H1 (cell line): ENCODE measurements at regions not wholly inside any gene's neighbourhood (a gene's known extent, or its start where the extent isn't known, plus 50 kb on each side); places are given as distances from the start of the nearest gene placed in this dataset.

Experiments used
- CTCF ChIA-PET: fragments of 300-600 bp; sonication (Branson Sonifier 250); formaldehyde crosslinking; loops from one replicate; lab custom pipeline; 2021; ENCODE audit not compliant: partially characterized antibody; lab: Charles Lee
- POLR2A ChIA-PET: fragments of 300-600 bp; sonication (Branson Sonifier 250); formaldehyde crosslinking; loops from one replicate; lab custom pipeline; 2021; ENCODE audit warnings: inconsistent platforms; ENCODE audit not compliant: partially characterized antibody; lab: Charles Lee
- DNase-seq, 2 experiments: peaks; one replicate each; pipeline versions ENCODE4 v3.0.0 to v3.0.0-alpha.2; 2010 to 2022; ENCODE audit warnings: low spot score in 2 of 2, low read depth in 1 of 2, mixed read lengths in 1 of 2
- FAIRE-seq: peaks from 2 replicates; lab custom pipeline; 2011; peaks lifted over from hg19 to GRCh38; lab: Jason Lieb, UNC
- H2AFZ ChIP-seq: 2 replicates; pipeline ENCODE4 v1.8.1; 2012; ENCODE audit warnings: low read length, inconsistent platforms
- H2AK5ac ChIP-seq: 2 replicates; pipeline ENCODE4 v1.6.1; 2013; ENCODE audit warnings: low read depth, low read length
- H2BK120ac ChIP-seq: replicated peaks from 2 replicates; pipeline ENCODE3; 2013; ENCODE audit warnings: low read depth, low read length, inconsistent platforms
- H2BK12ac ChIP-seq: 2 replicates; pipeline ENCODE4 v1.6.1; 2013; ENCODE audit warnings: low read depth, low read length
- H2BK15ac ChIP-seq: 2 replicates; pipeline ENCODE4 v1.6.1; 2013; ENCODE audit warnings: low read length
- H2BK20ac ChIP-seq: 2 replicates; pipeline ENCODE4 v1.6.1; 2013; ENCODE audit warnings: low read length
- H2BK5ac ChIP-seq: 2 replicates; pipeline ENCODE4 v1.6.1; 2013; ENCODE audit warnings: low read depth, low read length
- H3K14ac ChIP-seq: 2 replicates; pipeline ENCODE4 v1.6.1; 2013; ENCODE audit warnings: inconsistent platforms; ENCODE audit not compliant: insufficient read length
- H3K18ac ChIP-seq: 2 replicates; pipeline ENCODE4 v1.6.1; 2013; ENCODE audit warnings: low read length; ENCODE audit errors: extremely low read depth
- H3K23ac ChIP-seq: 2 replicates; pipeline ENCODE4 v1.6.1; 2013; ENCODE audit warnings: inconsistent platforms; ENCODE audit not compliant: insufficient read length
- H3K23me2 ChIP-seq: 2 replicates; pipeline ENCODE4 v1.6.1; 2013; ENCODE audit warnings: low read depth, low read length
- H3K27ac ChIP-seq: 2 replicates; pipeline ENCODE4 v1.6.1; 2011; ENCODE audit warnings: low read depth, low read length, inconsistent platforms
- H3K27me3 ChIP-seq, 4 experiments: replicated peaks in 1 of 4; 1 replicate in 1 of 4; 2 replicates in 3 of 4; pipeline versions ENCODE4 v1.6.1 to v1.8.1; 2011 to 2013; ENCODE audit warnings: low read length in 3 of 4, mild to moderate bottlenecking in 3 of 4, inconsistent platforms in 2 of 4, mixed read lengths in 2 of 4, moderate library complexity in 1 of 4; ENCODE audit not compliant: control insufficient read depth in 3 of 4, insufficient read depth in 3 of 4; ENCODE audit errors: extremely low read depth in 1 of 4
- H3K36me3 ChIP-seq, 4 experiments: 2 replicates each; pipeline versions ENCODE4 v1.6.1 to v1.8.1; 2011 to 2013; ENCODE audit warnings: mild to moderate bottlenecking in 4 of 4, low read length in 3 of 4, moderate library complexity in 2 of 4, control low read depth in 1 of 4, inconsistent platforms in 1 of 4; ENCODE audit not compliant: insufficient read depth in 4 of 4, control insufficient read depth in 2 of 4
- H3K4ac ChIP-seq: replicated peaks from 2 replicates; pipeline ENCODE3; 2013; ENCODE audit warnings: low read length, low read depth, mixed read lengths, inconsistent platforms; ENCODE audit not compliant: insufficient read length
- H3K4me1 ChIP-seq, 4 experiments: replicated peaks in 1 of 4; 1 replicate in 1 of 4; 2 replicates in 3 of 4; pipeline versions ENCODE4 v1.6.1 to v1.8.1; 2011 to 2013; ENCODE audit warnings: low read length in 3 of 4, inconsistent platforms in 2 of 4, mixed read lengths in 1 of 4; ENCODE audit not compliant: insufficient read depth in 4 of 4, control insufficient read depth in 3 of 4
- H3K4me2 ChIP-seq, 2 experiments: 2 replicates each; pipeline versions ENCODE4 v1.6.1 to v1.8.1; 2011 to 2013; ENCODE audit warnings: low read depth in 2 of 2, low read length in 2 of 2, control low read depth in 1 of 2, inconsistent platforms in 1 of 2, mild to moderate bottlenecking in 1 of 2; ENCODE audit not compliant: insufficient read depth in 1 of 2
- H3K4me3 ChIP-seq, 4 experiments: fragments of 200-600, 300-600 bp in 1 of 4; sonication (generic), shearing (Covaris generic), sonication (Bioruptor Twin) in 1 of 4; 2 replicates each; pipeline versions ENCODE4 v1.5.1 to v1.8.1; 2011 to 2016; ENCODE audit warnings: low read length in 4 of 4, low read depth in 3 of 4, control low read depth in 2 of 4, inconsistent platforms in 2 of 4, mild to moderate bottlenecking in 2 of 4, mixed read lengths in 1 of 4, moderate library complexity in 1 of 4; ENCODE audit not compliant: insufficient read depth in 2 of 4; ENCODE audit errors: extremely low read depth in 1 of 4
- H3K56ac ChIP-seq: replicated peaks from 2 replicates; pipeline ENCODE3; 2013; ENCODE audit warnings: low read depth, mild to moderate bottlenecking, mixed read lengths, low read length, inconsistent platforms; ENCODE audit not compliant: insufficient read length
- H3K79me1 ChIP-seq: 2 replicates; pipeline ENCODE4 v1.6.1; 2013; ENCODE audit warnings: low read depth, low read length, control low read depth
- H3K79me2 ChIP-seq, 2 experiments: 2 replicates each; pipeline versions ENCODE4 v1.6.1 to v1.8.1; 2012 to 2013; ENCODE audit warnings: low read length in 2 of 2, mild to moderate bottlenecking in 2 of 2, inconsistent platforms in 1 of 2; ENCODE audit not compliant: insufficient read depth in 2 of 2, control insufficient read depth in 1 of 2
- H3K9ac ChIP-seq, 4 experiments: replicated peaks in 1 of 4; 1 replicate in 1 of 4; 2 replicates in 3 of 4; pipeline versions ENCODE4 v1.6.1 to v1.8.1; 2011 to 2013; ENCODE audit warnings: low read depth in 3 of 4, low read length in 3 of 4, control low read depth in 2 of 4, mild to moderate bottlenecking in 2 of 4, moderate library complexity in 2 of 4, inconsistent platforms in 1 of 4; ENCODE audit errors: extremely low read depth in 1 of 4
- H3K9me3 ChIP-seq, 2 experiments: 2 replicates each; pipeline versions ENCODE4 v1.6.1 to v1.8.1; 2012 to 2013; ENCODE audit warnings: mild to moderate bottlenecking in 2 of 2, moderate library complexity in 2 of 2, control low read depth in 1 of 2, inconsistent platforms in 1 of 2, low read depth in 1 of 2, low read length in 1 of 2, mixed read lengths in 1 of 2; ENCODE audit not compliant: insufficient read depth in 2 of 2
- H4K20me1 ChIP-seq, 2 experiments: replicated peaks in 1 of 2; 2 replicates each; pipeline versions ENCODE3 to v1.8.1; 2011 to 2013; ENCODE audit warnings: inconsistent platforms in 2 of 2, low read length in 2 of 2, mild to moderate bottlenecking in 1 of 2; ENCODE audit not compliant: insufficient read depth in 2 of 2, control insufficient read depth in 1 of 2
- H4K5ac ChIP-seq: 2 replicates; pipeline ENCODE4 v1.6.1; 2013; ENCODE audit warnings: low read length, low read depth, mixed read lengths, inconsistent platforms; ENCODE audit not compliant: insufficient read length
- H4K8ac ChIP-seq: 2 replicates; pipeline ENCODE4 v1.8.0; 2013; ENCODE audit warnings: mild to moderate bottlenecking, moderate library complexity, low read length, inconsistent platforms; ENCODE audit not compliant: insufficient read depth; ENCODE audit errors: extremely low read depth
- H4K91ac ChIP-seq: replicated peaks from 2 replicates; pipeline ENCODE3; 2013; ENCODE audit warnings: low read length, mixed read lengths, inconsistent platforms; ENCODE audit not compliant: insufficient read length
- BCL11A ChIP-seq, 2 experiments: IDR thresholded peaks; one replicate each; pipeline ENCODE4 v1.6.1; 2011; ENCODE audit warnings: low read depth in 2 of 2, low read length in 2 of 2, mild to moderate bottlenecking in 2 of 2
- BRCA1 ChIP-seq: IDR thresholded peaks from 2 replicates; pipeline ENCODE4 v1.6.1; 2012; ENCODE audit warnings: low read depth, low read length, improper control_type of control experiment
- CBX5 ChIP-seq: fragments of 300-800, 300-1000 bp; sonication (generic); IDR thresholded peaks from 2 replicates; pipeline ENCODE4 v1.7.1; 2016; ENCODE audit warnings: antibody characterized with exemption, low read length, low read depth
- CEBPB ChIP-seq: IDR thresholded peaks from 2 replicates; pipeline ENCODE4 v1.6.1; 2012; ENCODE audit warnings: low read depth, low read length
- CHD2 ChIP-seq: IDR thresholded peaks from 2 replicates; pipeline ENCODE4 v1.6.1; 2012; ENCODE audit warnings: low read length, improper control_type of control experiment
- EZH2 ChIP-seq: fragments of 200-600 bp; sonication (generic); IDR thresholded peaks from 2 replicates; pipeline ENCODE4 v1.7.1; 2012; ENCODE audit warnings: low read depth, mild to moderate bottlenecking, moderate library complexity, low read length, inconsistent platforms; ENCODE audit not compliant: severe bottlenecking
- JUND ChIP-seq: IDR thresholded peaks from 2 replicates; pipeline ENCODE4 v1.6.1; 2011; ENCODE audit warnings: mild to moderate bottlenecking, improper control_type of control experiment, low read length
- NANOG ChIP-seq: IDR thresholded peaks from 2 replicates; pipeline ENCODE4 v1.6.1; 2011; ENCODE audit warnings: low read length, low read depth, mild to moderate bottlenecking, inconsistent platforms; ENCODE audit not compliant: insufficient read depth, poor library complexity, severe bottlenecking
- POLR2AphosphoS5 ChIP-seq: IDR thresholded peaks from 2 replicates; pipeline ENCODE4 v1.6.1; 2011; ENCODE audit warnings: low read depth, low read length
- RBBP5 ChIP-seq: IDR thresholded peaks from 2 replicates; pipeline ENCODE4 v1.7.1; 2012; ENCODE audit warnings: low read depth, mild to moderate bottlenecking, inconsistent platforms, low read length, moderate library complexity, borderline replicate concordance
- RNF2 ChIP-seq: fragments of 200-900, 300-1000 bp; sonication (generic); IDR thresholded peaks from 2 replicates; pipeline ENCODE4 v1.7.1; 2016; ENCODE audit warnings: borderline replicate concordance, low read depth, mild to moderate bottlenecking, antibody characterized with exemption, low read length; ENCODE audit not compliant: poor library complexity, severe bottlenecking; ENCODE audit errors: missing control alignments
- SAP30 ChIP-seq: fragments of 300-600 bp; sonication (generic); IDR thresholded peaks from 2 replicates; pipeline ENCODE4 v1.7.1; 2012; ENCODE audit warnings: low read length, moderate library complexity, mild to moderate bottlenecking, inconsistent platforms; ENCODE audit not compliant: insufficient read depth, insufficient replicate concordance
- WGBS, 2 experiments: shearing (Covaris generic) in 1 of 2; methylation state at CpG; one replicate each; pipeline versions ENCODE4 v1.1.6 to v1.1.7; 2013 to 2015; ENCODE audit warnings: low lambda C conversion rate in 2 of 2, mixed read lengths in 2 of 2, inconsistent platforms in 1 of 2, low coverage in 1 of 2, missing lambda C conversion rate in 1 of 2; ENCODE audit not compliant: insufficient replicate concordance in 2 of 2, insufficient coverage in 1 of 2, insufficient read length in 1 of 2; ENCODE audit errors: extremely low coverage in 1 of 2, missing lambda C conversion rate in 1 of 2; 5-methylcytosine and 5-hydroxymethylcytosine counted together

DNA sequence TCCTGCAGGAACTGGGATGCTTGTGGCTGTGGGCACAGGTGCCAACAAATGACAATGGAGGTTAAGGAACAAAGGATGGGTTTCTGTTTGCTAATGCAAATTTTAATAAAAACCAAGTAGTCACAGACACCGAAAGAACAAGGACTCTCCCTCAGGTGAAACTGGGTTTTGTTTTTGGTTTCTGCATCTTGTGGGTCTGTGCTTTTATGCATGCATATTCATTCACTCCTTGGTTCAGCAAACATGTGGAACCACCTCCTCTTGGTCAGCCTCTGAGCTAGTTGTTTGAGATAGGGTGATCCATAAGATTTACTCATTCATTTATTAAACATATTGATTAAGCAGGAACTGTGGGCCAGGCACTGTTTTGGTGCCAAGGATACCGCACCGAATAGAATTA, 381.9 kb downstream of the CDK5RAP2 start:
- Histone ChIP-seq H2BK120ac (no peak overlapping the region), H3K36me3 (no peaks in the 10 kb centered on the region), H4K20me1 (no peaks in the 10 kb centered on the region), H2AK5ac (no peak overlapping the region), H3K27ac (no peak overlapping the region), H3K4me2 (no peak overlapping the region), H2BK20ac (no peak overlapping the region), H3K18ac (no peak overlapping the region), H3K4me1 (no peaks in the 10 kb centered on the region), H3K14ac (no peak overlapping the region), H3K4me3 (no peak overlapping the region), H2BK12ac (no peak overlapping the region), H2AFZ (no peak overlapping the region), H3K9me3 (no peaks in the 10 kb centered on the region), H3K9ac (no peak overlapping the region), H4K91ac (no peak overlapping the region), H3K79me1 (no peaks in the 10 kb centered on the region), H3K23me2 (no peaks in the 10 kb centered on the region), H4K8ac (no peak overlapping the region), H3K4ac (no peak overlapping the region), H4K5ac (no peak overlapping the region), H3K56ac (no peak overlapping the region), H2BK5ac (no peak overlapping the region), H3K79me2 (no peaks in the 10 kb centered on the region), H3K27me3 (no peaks in the 10 kb centered on the region), H2BK15ac (no peak overlapping the region), H3K23ac (no peak overlapping the region)
- POLR2A ChIA-PET = interaction anchor here (0.6 kb wide), 1 partner anchor 23 kb away, joined by 3 read pairs; no protein-coding TSS in a partner anchor
- DNase-seq (no peak), FAIRE-seq (no peak)
- 90% methylated on average over 3 of the region's 3 CpGs; no CpG with 5 or more reads in 1 of the 2 experiments for WGBS, 2 experiments
- CTCF ChIA-PET = interaction anchor here (1.3 kb wide), 1 partner anchor 13 kb away, joined by 6 read pairs; no protein-coding TSS in a partner anchor
- no peak for TF ChIP-seq JUND
- no peak for TF ChIP-seq CHD2
- TF ChIP-seq POLR2AphosphoS5 = no peak
- TF ChIP-seq SAP30 = no peak
- TF ChIP-seq CEBPB = no peak
- no peak for TF ChIP-seq CBX5
- TF ChIP-seq BCL11A (IDR thresholded peaks at IDR 0.05; ENCODE audit: low read depth in 2 of 2, low read length in 2 of 2) = no peak
- no peak for TF ChIP-seq RBBP5
- TF ChIP-seq NANOG = no peak
- no peak for TF ChIP-seq BRCA1
- no peak for TF ChIP-seq RNF2
- no peak for TF ChIP-seq EZH2
